Activated CD8-positive, alpha-beta memory T cell treated with anti-CD3 and anti-CD28 coated beads for 1 hour (primary cell): ENCODE measurements at regions not wholly inside any gene's neighbourhood (a gene's known extent, or its start where the extent isn't known, plus 50 kb on each side); places are given as distances from the start of the nearest gene placed in this dataset.

Experiments used
- DNase-seq, 2 donors: peaks; one replicate each; pipeline ENCODE4 v3.0.0-alpha.2; 2020; ENCODE audit warnings: low read depth in 1 of 2; ENCODE audit errors: extremely low read depth in 1 of 2

- DNase-seq = no peak
These were observed 53.6 kb upstream of the BHLHE23 start for GRCh38 chr20:63060057-63060991.

DNA sequence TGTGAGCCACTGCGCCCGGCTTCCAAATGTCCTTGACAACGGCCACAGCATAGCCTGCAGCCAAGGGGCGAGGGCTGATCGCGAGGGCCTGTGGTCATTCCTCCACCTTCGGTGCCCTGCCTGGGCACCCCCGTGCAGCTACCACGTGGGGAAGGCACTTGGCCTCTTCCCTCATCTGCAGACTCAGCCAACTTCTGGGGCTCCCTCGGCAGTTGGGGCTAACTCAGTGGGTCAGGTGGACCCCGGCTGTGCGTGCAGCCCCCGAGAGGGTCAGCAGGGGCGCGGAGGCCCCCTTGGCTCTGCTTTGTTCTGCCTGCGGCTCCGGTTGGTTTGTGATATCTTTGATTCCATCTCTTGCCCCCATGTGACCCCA, 52.9 kb upstream of the BHLHE23 start:
- DNase-seq = no peak

- DNase-seq = no peak
These were observed 52.1 kb upstream of the BHLHE23 start for GRCh38 chr20:63058696-63059335.

DNA sequence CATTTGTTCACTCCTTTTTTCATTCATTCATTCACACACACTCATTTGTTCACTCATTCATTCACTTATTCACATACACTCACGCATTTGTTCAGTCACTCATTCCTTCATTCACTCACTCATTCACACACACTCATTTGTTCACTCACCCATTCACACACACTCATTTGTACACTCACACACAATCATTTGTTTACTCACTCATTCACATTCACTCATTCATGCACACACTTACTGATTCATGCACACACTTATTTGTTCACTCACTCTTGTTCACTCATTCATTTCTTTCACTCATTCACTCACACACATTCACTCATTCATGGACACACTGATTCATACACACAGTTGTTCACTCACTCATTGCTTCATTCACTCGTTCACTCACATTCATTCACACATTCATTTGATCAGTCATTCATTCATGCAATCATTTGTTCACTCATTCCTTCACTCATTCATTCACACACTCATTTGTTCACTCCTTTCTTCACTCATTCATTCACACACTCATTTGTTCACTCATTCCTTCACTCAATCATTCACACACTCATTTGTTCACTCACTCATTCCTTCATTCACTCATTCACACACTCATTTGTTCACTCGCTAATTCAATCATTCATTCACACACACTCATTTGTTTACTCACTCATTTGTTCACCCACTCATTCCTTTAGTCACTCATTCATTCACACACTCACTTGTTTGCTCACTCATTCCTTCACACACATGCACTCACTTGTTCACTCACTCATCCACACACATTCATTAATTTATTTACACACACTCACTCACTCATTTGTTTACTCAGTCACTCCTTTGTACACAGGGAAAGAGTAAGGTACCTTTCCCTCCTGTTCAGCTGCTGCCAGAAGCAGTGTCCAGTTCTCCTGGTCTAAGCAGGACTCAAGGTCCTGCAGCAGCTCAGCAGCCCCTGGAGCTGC, 50.7 kb upstream of the BHLHE23 start:
- no peak for DNase-seq

DNA sequence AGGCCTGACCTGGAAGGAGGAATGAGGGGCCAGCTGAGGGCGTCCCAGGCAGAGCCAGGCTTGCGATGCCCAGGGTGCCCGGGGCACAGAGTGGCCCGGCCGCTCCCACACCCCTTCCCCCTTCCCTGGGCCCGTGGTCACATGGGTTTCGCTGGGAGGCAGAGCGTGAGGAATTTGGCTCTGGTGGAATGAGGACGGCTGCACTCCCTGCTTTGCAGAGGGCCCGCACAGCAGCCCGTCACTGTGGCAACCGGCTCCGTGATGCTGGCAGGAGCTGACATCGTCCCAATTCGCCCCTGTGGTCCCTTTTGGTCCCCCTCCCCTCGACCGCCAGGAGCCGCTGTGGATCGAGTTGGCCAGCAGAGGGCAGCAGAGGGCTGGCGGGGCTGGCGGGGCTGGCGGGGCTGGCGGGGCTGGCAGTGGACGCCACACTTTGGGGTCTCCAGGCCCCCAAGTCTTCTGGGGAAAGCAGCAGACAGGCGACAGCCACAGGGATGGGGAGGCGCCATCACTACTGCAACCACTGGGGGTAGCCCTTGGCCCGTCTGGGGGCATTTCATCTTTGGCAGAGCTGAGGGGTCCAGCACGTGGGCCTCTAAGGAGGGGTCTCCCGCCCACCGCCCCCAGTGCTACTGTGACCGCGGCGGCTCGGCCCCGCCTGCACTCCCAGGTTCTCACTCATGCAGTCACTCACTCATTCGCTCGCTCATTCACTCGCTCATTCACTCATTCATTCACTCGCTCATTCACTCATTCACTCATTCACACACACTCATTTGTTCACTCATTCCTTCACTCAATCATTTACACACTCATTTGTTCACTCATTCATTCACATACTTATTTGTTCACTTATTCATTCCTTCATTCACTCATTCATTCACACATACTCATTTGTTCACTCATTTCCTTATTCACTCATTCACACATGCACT, 49.7 kb upstream of the BHLHE23 start:
- peak in 1 of 2 donors; percentile 25 for DNase-seq
